Panc1 (cell line): ENCODE measurements at regions not wholly inside any gene's neighbourhood (a gene's known extent, or its start where the extent isn't known, plus 50 kb on each side); places are given as distances from the start of the nearest gene placed in this dataset.

Experiments used
- ATAC-seq: fragments of 200-7000 bp; cut with Tn5 transposase; 2 replicates; pipeline ENCODE4 v1.9.1; 2020; ENCODE audit warnings: mild to moderate bottlenecking, moderate library complexity
- BruUV-seq: library from RNA; stranded (reverse); fragments of 400-500 nt; replicated peaks from 2 replicates; lab custom pipeline; 2021; lab: Mats Ljungman, UMichigan
- CTCF ChIA-PET: fragments of 300-600 bp; sonication (Branson Sonifier 250); formaldehyde crosslinking; loops from one replicate; lab custom pipeline; 2022; ENCODE audit warnings: antibody characterized with exemption; lab: Charles Lee
- POLR2A ChIA-PET: fragments of 300-600 bp; sonication (Branson Sonifier 250); formaldehyde crosslinking; loops from one replicate; lab custom pipeline; 2022; ENCODE audit warnings: antibody characterized with exemption; lab: Charles Lee
- DNase-seq: peaks from one replicate; pipeline ENCODE4 v3.0.0-alpha.2; 2010; ENCODE audit warnings: low read depth, low spot score
- H3K27ac ChIP-seq: 2 replicates; pipeline ENCODE4 v1.5.1; 2011; ENCODE audit warnings: mild to moderate bottlenecking, low read length, inconsistent platforms
- H3K27me3 ChIP-seq: fragments of 200-500 bp; sonication (Bioruptor generic); 2 replicates; pipeline ENCODE4 v1.6.0; 2014; ENCODE audit warnings: low read length, inconsistent platforms; ENCODE audit not compliant: control insufficient read depth, insufficient read depth
- H3K36me3 ChIP-seq: fragments of 200-500 bp; sonication (Bioruptor generic); 2 replicates; pipeline ENCODE4 v1.5.1; 2014; ENCODE audit warnings: inconsistent platforms, mild to moderate bottlenecking, low read length, moderate library complexity; ENCODE audit not compliant: control insufficient read depth, insufficient read depth
- H3K4me1 ChIP-seq: 2 replicates; pipeline ENCODE4 v1.5.1; 2011; ENCODE audit warnings: inconsistent platforms, mild to moderate bottlenecking, low read length, moderate library complexity; ENCODE audit not compliant: control insufficient read depth, insufficient read depth
- H3K4me3 ChIP-seq, 2 experiments: 2 replicates each; pipeline ENCODE4 v1.5.1; 2011 to 2012; ENCODE audit warnings: low read depth in 2 of 2, low read length in 2 of 2, mild to moderate bottlenecking in 2 of 2, inconsistent platforms in 1 of 2, moderate library complexity in 1 of 2
- H3K9me3 ChIP-seq: fragments of 200-500 bp; sonication (Bioruptor generic); 2 replicates; pipeline ENCODE4 v1.5.1; 2014; ENCODE audit warnings: low read depth, mild to moderate bottlenecking, inconsistent platforms, low read length, moderate library complexity; ENCODE audit not compliant: control insufficient read depth, insufficient read depth
- CTCF ChIP-seq: fragments of 450-650 bp; IDR thresholded peaks from 2 replicates; pipeline ENCODE4 v1.5.1; 2017; ENCODE audit warnings: mild to moderate bottlenecking
- POLR2AphosphoS5 ChIP-seq: IDR thresholded peaks from 2 replicates; pipeline ENCODE4 v1.6.1; 2012; ENCODE audit warnings: mild to moderate bottlenecking, low read depth, low read length, moderate library complexity
- REST ChIP-seq, 2 experiments: IDR thresholded peaks; 2 replicates each; pipeline ENCODE4 v1.6.1; 2011 to 2012; ENCODE audit warnings: low read depth in 2 of 2, control low read depth in 1 of 2, low read length in 1 of 2, mild to moderate bottlenecking in 1 of 2, moderate library complexity in 1 of 2; ENCODE audit not compliant: insufficient read depth in 1 of 2
- SIN3A ChIP-seq: IDR thresholded peaks from 2 replicates; pipeline ENCODE4 v1.6.1; 2012; ENCODE audit warnings: low read depth, mild to moderate bottlenecking, low read length, moderate library complexity, borderline replicate concordance; ENCODE audit not compliant: insufficient read depth
- TCF7L2 ChIP-seq: IDR thresholded peaks from 2 replicates; pipeline ENCODE4 v1.6.1; 2011; ENCODE audit warnings: mild to moderate bottlenecking, low read depth, low read length, inconsistent platforms
- in situ Hi-C: cut with HindIII; loops from 2 replicates; pipeline ENCODE4 v1.10.0; 2016; ENCODE audit warnings: low sequenced_read_pairs, low pct_unique_long_range_greater_than_20kb
- intact Hi-C: fragments of 100-400 bp; cut with micrococcal nuclease; formaldehyde crosslinking; loops from one replicate; pipeline ENCODE4 v1.10.0; 2022; ENCODE audit not compliant: unreplicated experiment

- BruUV-seq, result no TSS peak
- TF ChIP-seq CTCF (no peak), REST (IDR thresholded peaks at IDR 0.05; ENCODE audit: insufficient read depth in 1 of 2, low read depth in 2 of 2, low read length in 1 of 2) (no peak), POLR2AphosphoS5 (no peak), SIN3A (no peak), TCF7L2 (no peak)
- Histone ChIP-seq H3K4me3 (no peak overlapping the region), H3K4me1 (no peaks in the 10 kb centered on the region), H3K9me3 (no peaks in the 10 kb centered on the region), H3K36me3 (no peaks in the 10 kb centered on the region), H3K27ac (no peak overlapping the region), H3K27me3 (peaks cover 7% of the 10 kb centered on the region; the same call in 1 of the 2 replicates)
- POLR2A ChIA-PET, result no interaction called here
- intact Hi-C loops (no loop called here), in situ Hi-C loops (no loop called here)
- ATAC-seq (no peak), DNase-seq (no peak)
- CTCF ChIA-PET, result no interaction called here
These were observed 448.0 kb upstream of the CCDC196 start for GRCh38 chr14:66038212-66038611.

GRCh38 chr14:66038618-66039017 lies 447.6 kb upstream of the CCDC196 start:
- Histone ChIP-seq H3K4me3 (no peak overlapping the region), H3K27ac (no peak overlapping the region), H3K36me3 (no peaks in the 10 kb centered on the region), H3K27me3 (peaks cover 7% of the 10 kb centered on the region; the same call in 1 of the 2 replicates), H3K4me1 (no peaks in the 10 kb centered on the region), H3K9me3 (no peaks in the 10 kb centered on the region)
- in situ Hi-C loops, result no loop called here
- POLR2A ChIA-PET, result no interaction called here
- no peak for TF ChIP-seq SIN3A
- TF ChIP-seq CTCF, result no peak
- no peak for TF ChIP-seq REST (IDR thresholded peaks at IDR 0.05; ENCODE audit: insufficient read depth in 1 of 2, low read depth in 2 of 2, low read length in 1 of 2)
- TF ChIP-seq POLR2AphosphoS5, result no peak
- TF ChIP-seq TCF7L2, result no peak
- no TSS peak for BruUV-seq
- CTCF ChIA-PET, result no interaction called here
- ATAC-seq, result no peak
- DNase-seq, result no peak
- intact Hi-C loops, result no loop called here
